DOHH2 (cell line): ENCODE measurements at regions not wholly inside any gene's neighbourhood (a gene's known extent, or its start where the extent isn't known, plus 50 kb on each side); places are given as distances from the start of the nearest gene placed in this dataset.

Experiments
- H3F3A ChIP-seq: fragments of 200-600 bp; sonication (generic), shearing (Covaris generic); 2 replicates; pipeline ENCODE4 v1.6.0; 2016; ENCODE audit warnings: antibody characterized with exemption, mild to moderate bottlenecking; ENCODE audit not compliant: control insufficient read depth, insufficient read depth
- H3K27ac ChIP-seq: fragments of 200-600 bp; sonication (generic); 2 replicates; pipeline ENCODE4 v1.5.1; 2014; ENCODE audit warnings: low read depth, mild to moderate bottlenecking, low read length, moderate library complexity
- H3K27me3 ChIP-seq: fragments of 200-600 bp; sonication (generic); 2 replicates; pipeline ENCODE4 v1.6.1; 2014; ENCODE audit warnings: mild to moderate bottlenecking, low read length, mixed read lengths; ENCODE audit not compliant: control insufficient read depth
- H3K36me3 ChIP-seq: fragments of 200-600 bp; sonication (generic); 2 replicates; pipeline ENCODE4 v1.6.1; 2014; ENCODE audit warnings: mild to moderate bottlenecking, low read length, moderate library complexity, mixed read lengths; ENCODE audit not compliant: control insufficient read depth
- H3K4me1 ChIP-seq: fragments of 200-600 bp; sonication (generic); 2 replicates; pipeline ENCODE4 v1.6.1; 2014; ENCODE audit warnings: mild to moderate bottlenecking, low read length, mixed read lengths; ENCODE audit not compliant: control insufficient read depth
- H3K4me2 ChIP-seq: fragments of 200-600 bp; sonication (generic); 2 replicates; pipeline ENCODE4 v1.6.0; 2014; ENCODE audit warnings: mild to moderate bottlenecking, low read length, moderate library complexity
- H3K4me3 ChIP-seq: fragments of 200-600 bp; sonication (generic); 2 replicates; pipeline ENCODE4 v1.5.1; 2014; ENCODE audit warnings: mild to moderate bottlenecking, low read length, mixed read lengths
- H3K79me2 ChIP-seq: fragments of 200-600 bp; sonication (generic); 2 replicates; pipeline ENCODE4 v1.6.1; 2014; ENCODE audit warnings: mild to moderate bottlenecking, low read length, mixed read lengths; ENCODE audit not compliant: control insufficient read depth
- H3K9me2 ChIP-seq: fragments of 200-600 bp; sonication (generic); replicated peaks from 2 replicates; pipeline ENCODE4 v1.6.1; 2014; ENCODE audit warnings: mild to moderate bottlenecking, low read length, mixed read lengths; ENCODE audit not compliant: control insufficient read depth
- H3K9me3 ChIP-seq: fragments of 200-600 bp; sonication (generic); 2 replicates; pipeline ENCODE4 v1.6.1; 2014; ENCODE audit warnings: antibody characterized with exemption, low read length, mixed read lengths; ENCODE audit not compliant: control insufficient read depth, insufficient read depth
- H4K20me1 ChIP-seq: fragments of 200-600 bp; sonication (generic); 2 replicates; pipeline ENCODE4 v1.6.0; 2014; ENCODE audit warnings: low read depth, mild to moderate bottlenecking, antibody characterized with exemption, low read length, moderate library complexity; ENCODE audit not compliant: control insufficient read depth, insufficient read depth
- CTCF ChIP-seq: fragments of 200-600 bp; sonication (generic); IDR thresholded peaks from one replicate; pipeline ENCODE4 v1.5.1; 2014; ENCODE audit warnings: antibody characterized with exemption, mild to moderate bottlenecking, low read depth, low read length; ENCODE audit not compliant: poor library complexity, severe bottlenecking
- EZH2phosphoT487 ChIP-seq: fragments of 200-600 bp; sonication (generic); IDR thresholded peaks from 2 replicates; pipeline ENCODE4 v1.6.1; 2017; ENCODE audit warnings: borderline replicate concordance, mild to moderate bottlenecking, antibody characterized with exemption, low read length, moderate library complexity, mixed read lengths

GRCh38 chr6:44699851-44700250 is 312.3 kb downstream of the CDC5L start:
- H3K4me1 ChIP-seq, result no peaks in the 10 kb centered on the region

GRCh38 chr6:44700422-44700821 is 312.9 kb downstream of the CDC5L start:
- Histone ChIP-seq H3K4me1 (no peaks in the 10 kb centered on the region), H3K4me3 (no peak overlapping the region), H4K20me1 (no peaks in the 10 kb centered on the region), H3K9me3 (no peaks in the 10 kb centered on the region), H3K27me3 (no peaks in the 10 kb centered on the region), H3K36me3 (no peaks in the 10 kb centered on the region), H3K79me2 (no peaks in the 10 kb centered on the region), H3K9me2 (no peaks in the 10 kb centered on the region), H3F3A (no peaks in the 10 kb centered on the region), H3K27ac (no peak overlapping the region), H3K4me2 (no peak overlapping the region)
- TF ChIP-seq CTCF (no peak), EZH2phosphoT487 (no peak)

More at GRCh38 chr6:44699851-44700250, 312.3 kb downstream of the CDC5L start:
- Histone ChIP-seq H3K4me3 (no peak overlapping the region), H3F3A (no peaks in the 10 kb centered on the region), H3K9me3 (no peaks in the 10 kb centered on the region), H3K9me2 (no peaks in the 10 kb centered on the region), H3K27ac (no peak overlapping the region), H3K4me2 (no peak overlapping the region), H3K27me3 (no peaks in the 10 kb centered on the region), H3K79me2 (no peaks in the 10 kb centered on the region), H4K20me1 (no peaks in the 10 kb centered on the region), H3K36me3 (no peaks in the 10 kb centered on the region)
- TF ChIP-seq CTCF, result no peak

- no peaks in the 10 kb centered on the region for H3F3A ChIP-seq
- H3K27me3 ChIP-seq, result no peaks in the 10 kb centered on the region
- no peak overlapping the region for H3K4me3 ChIP-seq
- TF ChIP-seq CTCF, result no peak
- H3K36me3 ChIP-seq, result no peaks in the 10 kb centered on the region
- H3K27ac ChIP-seq, result no peak overlapping the region
- no peaks in the 10 kb centered on the region for H3K9me3 ChIP-seq
- H3K4me1 ChIP-seq, result no peaks in the 10 kb centered on the region
- no peaks in the 10 kb centered on the region for H3K79me2 ChIP-seq
- no peaks in the 10 kb centered on the region for H3K9me2 ChIP-seq
- H4K20me1 ChIP-seq, result no peaks in the 10 kb centered on the region
- no peak overlapping the region for H3K4me2 ChIP-seq
These were observed 313.6 kb downstream of the CDC5L start for GRCh38 chr6:44701038-44701636.
